IPS-NIHi7 (cell line): ENCODE measurements at regions not wholly inside any gene's neighbourhood (a gene's known extent, or its start where the extent isn't known, plus 50 kb on each side); places are given as distances from the start of the nearest gene placed in this dataset.

ENCODE experiments used
- DNase-seq: peaks from one replicate; pipeline ENCODE4 v3.0.0; 2012; ENCODE audit warnings: mixed read lengths; ENCODE audit errors: extremely low spot score

- no peak for DNase-seq
Measured at GRCh38 chr19:30634996-30635975, 263.1 kb downstream of the ZNF536 start.

- DNase-seq, result no peak
Measured at GRCh38 chr19:30634131-30634830, 262.1 kb downstream of the ZNF536 start.

DNA sequence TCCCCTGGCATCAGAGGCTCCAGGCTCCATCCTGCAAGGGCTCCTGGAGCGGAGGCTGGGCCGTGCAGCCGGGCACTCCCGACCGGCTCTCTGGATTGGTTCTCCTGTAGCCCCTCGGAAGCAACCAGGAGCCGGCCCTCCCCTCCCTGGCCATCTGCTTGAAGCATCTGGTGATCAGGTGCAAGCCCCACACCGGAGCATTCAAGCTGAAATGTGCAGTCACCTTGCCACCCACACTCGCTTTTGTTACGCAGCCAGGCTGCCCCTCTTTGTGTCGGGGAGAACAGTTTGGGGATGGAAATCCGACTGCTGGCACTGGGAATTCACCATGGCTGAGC lies 258.8 kb downstream of the ZNF536 start:
- DNase-seq, result no peak

DNA sequence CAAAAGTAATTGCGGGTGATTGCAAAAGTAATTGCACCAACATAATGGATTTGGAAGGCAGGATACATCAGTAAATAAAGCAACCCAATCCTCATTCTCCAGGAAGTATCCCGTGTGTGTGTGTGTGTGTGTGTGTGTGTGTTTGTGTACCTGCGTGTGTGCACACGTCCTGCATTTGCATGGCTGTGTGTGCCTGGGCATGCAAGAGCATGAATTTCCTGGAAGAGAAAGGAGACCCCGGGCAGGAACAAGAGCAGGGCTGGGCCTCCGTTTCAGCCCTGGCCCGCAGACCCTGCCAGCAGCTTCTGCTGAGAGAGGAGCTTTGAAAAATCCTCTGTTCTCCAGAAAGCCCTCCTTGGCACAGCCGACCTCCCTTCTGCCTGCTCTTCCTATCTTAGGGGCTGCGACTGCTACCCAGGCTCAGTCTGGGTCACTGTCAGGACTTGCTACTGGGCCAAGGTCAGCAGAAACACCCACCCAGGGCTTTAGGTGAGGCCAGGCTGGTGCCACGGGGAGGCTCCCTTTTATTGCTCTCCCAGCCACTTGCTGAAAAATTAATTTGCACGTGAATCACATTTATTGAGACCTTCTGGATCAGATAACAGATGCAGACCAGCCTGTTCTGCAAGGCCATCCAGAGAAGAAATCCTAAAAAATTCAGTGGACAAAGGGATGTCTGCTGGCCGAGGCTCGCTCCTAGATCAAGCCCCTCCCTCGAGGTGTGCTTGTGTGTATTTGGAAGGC lies 258.3 kb downstream of the ZNF536 start:
- DNase-seq, result no peak

GRCh38 chr19:30629086-30629485 lies 256.9 kb downstream of the ZNF536 start:
- DNase-seq, result no peak

DNA sequence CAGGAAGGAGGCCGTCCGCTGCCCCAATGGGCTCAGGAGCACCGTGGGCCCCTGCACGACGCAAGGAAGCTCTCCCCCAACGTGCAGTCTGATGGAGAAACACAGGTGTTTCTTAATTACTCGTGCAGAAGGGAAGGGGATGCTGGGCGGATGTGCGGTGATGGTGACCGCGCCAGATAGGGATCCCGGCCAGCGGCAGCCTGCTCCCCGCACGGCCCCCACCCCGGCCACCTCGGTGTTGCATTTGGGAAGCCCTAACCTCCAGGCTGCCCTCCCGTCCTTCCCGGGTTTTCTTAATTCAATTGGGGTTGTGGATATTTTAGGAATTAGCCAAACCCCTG lies 254.4 kb downstream of the ZNF536 start:
- no peak for DNase-seq

DNA sequence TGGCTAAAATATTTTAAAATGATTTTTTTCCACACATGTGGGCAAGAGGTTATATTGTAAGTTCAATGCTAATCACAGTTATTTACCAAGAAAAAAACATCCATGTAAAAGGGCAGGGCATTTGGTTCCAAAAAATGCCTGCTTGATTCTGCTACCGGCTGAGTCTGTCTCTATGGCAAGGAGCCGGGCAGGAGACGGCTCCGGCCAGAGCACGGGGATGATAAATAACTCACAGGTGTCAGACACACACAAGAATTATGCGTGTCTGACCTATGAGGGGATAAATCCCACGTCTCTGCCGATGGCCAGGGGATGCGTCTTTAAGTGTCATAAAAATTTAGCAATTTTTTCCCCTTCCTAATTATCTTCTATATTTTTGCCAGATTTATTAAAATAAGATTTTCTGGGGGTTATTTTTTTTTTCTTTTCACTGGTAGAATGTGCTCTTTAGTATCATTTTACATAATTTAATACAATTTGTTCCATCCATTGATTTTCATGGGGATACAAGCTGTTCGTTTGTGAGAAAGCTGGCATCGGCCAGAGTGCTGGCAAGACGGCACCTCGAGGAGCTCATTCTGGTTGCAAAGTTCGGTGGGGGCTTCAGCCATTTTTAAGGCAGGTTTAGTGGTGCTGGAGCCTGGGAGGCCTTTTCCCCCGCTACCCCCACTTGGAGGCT lies 253.9 kb downstream of the ZNF536 start:
- no peak for DNase-seq

DNA sequence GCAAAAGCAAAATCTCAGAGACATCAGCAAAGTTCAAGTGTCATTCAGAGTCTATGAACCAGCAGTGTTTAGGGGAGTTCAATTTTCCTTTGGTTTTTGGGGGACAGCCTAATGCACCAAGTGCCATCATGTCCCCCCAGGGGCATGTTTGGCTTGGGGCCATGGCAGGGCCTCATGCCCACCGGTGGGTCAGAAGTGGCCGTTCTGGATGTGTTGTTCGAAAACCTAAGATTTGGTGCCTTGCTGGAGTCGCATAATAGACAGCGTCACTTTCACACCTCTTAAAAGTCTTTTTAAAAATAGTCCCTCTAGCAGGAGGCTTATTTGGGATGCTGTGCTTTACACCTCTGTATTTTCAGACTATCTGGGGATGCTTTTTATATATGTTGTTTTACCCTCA lies 250.1 kb downstream of the ZNF536 start:
- no peak for DNase-seq

DNA sequence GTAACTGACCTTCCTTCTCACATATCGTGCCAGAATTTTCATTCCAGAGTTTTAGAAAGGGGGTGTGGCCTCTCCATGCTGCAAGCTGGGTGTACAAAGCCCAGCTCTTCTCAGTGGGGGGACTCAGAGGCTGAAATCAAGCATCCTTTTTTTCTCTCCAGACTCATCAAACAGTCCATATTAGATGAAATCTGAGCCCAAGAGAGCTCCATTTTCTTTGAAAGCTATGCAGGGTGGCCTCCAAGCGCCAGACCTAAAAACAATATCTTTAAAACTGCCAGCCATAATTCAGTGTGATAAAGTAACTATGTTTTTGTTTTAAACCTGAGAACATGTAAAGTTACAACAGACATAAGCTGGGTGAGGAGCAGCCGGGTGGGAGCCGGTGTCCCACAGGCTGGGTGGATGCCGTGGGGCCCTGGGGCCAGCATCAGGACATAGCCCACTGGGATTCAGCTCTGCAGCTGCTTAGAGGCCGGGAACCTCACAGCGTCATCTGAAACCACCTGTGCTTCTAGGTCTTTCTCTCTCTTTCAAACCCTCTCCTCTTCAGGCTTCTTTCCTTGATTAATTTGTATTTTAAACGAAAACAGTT lies 249.2 kb downstream of the ZNF536 start:
- DNase-seq, result no peak

GRCh38 chr19:30620354-30620753 lies 248.2 kb downstream of the ZNF536 start:
- DNase-seq, result no peak

DNA sequence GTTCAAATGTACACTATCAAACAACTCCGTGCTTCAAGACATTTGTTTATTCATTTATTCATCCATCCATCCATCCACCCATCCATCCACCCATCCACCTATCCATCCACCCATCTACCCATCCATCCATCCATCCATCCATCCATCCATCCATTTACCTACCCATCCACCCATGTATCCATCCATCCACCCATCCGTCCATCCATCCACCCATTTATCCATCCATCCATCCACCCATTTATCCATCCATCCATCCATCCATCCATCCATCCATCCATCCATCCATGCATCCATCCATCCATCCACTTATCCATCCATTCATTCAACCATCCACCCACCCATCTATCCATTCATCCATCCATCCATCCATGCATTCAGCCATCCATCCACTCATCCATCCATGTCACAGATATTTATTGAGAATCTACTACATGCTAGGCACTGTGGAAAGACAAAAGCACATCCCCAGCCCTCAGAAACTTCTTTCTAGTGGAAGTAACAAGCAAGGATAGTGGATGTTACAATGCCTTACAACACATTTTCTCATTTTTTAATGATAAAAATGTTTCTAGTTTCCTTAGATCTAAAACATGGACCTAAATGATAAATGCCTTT lies 237.6 kb downstream of the ZNF536 start:
- DNase-seq, result no peak

GRCh38 chr19:30608471-30608870 lies 236.3 kb downstream of the ZNF536 start:
- DNase-seq, result no peak
